ENCODE measurements at regions not wholly inside any gene's neighbourhood (a gene's known extent, or its start where the extent isn't known, plus 50 kb on each side); places are given as distances from the start of the nearest gene placed in this dataset.
"Not testable (repeated sequence)": the region's sequence is repeated elsewhere in the genome, so short reads cannot be mapped to it uniquely, and the experiment has no call there.

DNA sequence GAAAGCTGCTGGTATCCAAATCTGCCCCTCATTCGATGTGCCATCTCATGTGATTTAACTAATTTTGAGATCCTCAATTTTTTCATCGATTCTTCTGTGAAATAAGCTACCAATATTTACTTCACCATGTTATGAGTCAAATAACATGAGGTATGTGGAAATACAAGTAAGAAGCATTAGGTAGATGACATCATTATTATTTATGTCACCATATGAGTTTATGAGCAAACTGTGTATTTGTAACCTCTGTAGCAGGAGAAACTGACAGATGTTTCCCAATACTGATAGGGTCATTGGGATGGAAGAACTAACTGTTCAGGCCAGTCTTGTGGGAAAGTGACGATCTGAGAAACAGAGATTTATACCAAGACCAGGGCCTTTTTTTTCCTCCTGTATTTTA, 229.4 kb upstream of the GOT2 start:
- no peak for DNase-seq

- DNase-seq: no peak
Measured at GRCh38 chr16:58962811-58963210, 228.7 kb upstream of the GOT2 start.

DNA sequence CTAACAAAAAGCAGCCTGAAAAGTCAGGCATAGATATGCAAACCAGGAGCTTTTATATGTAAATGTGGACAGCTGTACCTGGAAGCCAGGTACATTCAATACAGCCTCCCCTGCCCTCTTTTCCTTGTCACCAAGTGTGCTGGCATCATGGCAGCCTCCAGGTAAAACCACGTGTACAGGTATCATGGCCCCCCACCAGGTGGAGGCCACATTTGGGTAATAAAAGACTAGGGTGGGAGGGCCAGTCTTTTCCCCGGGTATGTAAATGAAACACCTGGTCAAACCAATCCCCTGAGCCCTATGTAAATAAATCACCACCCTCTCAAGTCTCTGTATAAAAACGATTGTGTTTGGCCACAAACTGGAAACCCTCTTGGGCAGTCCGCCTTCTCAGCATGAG, 226.4 kb upstream of the GOT2 start:
- no peak for DNase-seq

- no peak for DNase-seq
Measured at GRCh38 chr16:58960034-58960433, 225.9 kb upstream of the GOT2 start.

DNA sequence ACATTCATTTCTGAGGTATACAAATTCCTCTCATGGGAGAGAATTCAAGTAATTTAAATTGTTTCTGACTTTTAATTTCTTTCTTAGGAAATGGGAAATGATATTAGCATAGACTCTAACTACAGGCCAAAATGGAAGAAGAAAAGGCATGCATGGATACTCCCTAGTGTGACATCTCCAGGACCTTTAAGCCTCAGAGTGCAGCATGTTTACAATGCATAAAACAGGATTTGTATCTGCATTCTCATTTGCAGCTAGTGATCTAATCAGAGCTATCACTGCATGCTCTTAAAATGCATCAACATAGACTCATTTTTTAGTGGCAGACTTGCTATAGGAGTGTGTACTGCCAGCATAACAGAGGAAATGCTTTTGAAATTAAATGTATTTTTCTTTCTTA, 224.6 kb upstream of the GOT2 start:
- no peak for DNase-seq

DNA sequence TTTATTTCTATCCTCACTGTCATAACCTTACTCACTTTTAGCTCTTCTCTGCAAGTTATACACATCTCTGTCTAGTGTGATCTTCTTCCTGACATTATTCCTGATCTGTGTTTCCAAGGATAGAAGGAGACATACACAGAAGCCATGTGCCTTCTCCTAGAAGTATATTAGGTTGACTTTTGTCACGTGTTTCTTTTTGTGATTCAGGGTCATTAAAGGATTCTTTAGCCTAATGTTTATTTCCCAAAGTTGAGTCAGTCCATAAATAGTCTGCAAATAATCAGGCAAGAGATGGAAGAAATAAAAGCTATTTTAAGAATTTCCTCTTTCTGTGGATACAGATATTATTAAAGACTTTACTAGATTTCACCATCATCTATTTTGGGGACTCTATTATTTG, 214.1 kb upstream of the GOT2 start:
- no peak for DNase-seq

DNA sequence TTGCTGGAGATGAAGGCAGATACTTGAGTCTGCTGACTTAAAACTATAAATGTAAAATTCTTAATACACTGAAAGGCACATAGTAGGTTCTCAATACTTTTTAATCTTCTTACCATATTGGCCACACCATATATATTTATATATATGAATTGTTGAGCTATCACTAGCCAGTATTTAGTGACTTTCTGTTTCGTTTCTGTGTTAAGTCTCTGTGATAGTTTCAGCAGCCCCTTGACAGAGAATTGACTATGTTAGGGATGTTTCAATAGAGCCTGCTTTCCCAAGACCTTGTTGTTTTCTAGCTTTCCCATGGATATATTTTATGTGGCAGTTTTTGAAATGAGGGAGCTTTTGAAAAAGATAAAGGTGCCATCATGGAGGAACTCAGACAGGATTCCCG, 206.5 kb upstream of the GOT2 start:
- no peak for DNase-seq

GRCh38 chr16:58938811-58939210, 204.7 kb upstream of the GOT2 start:
- DNase-seq: no peak

DNA sequence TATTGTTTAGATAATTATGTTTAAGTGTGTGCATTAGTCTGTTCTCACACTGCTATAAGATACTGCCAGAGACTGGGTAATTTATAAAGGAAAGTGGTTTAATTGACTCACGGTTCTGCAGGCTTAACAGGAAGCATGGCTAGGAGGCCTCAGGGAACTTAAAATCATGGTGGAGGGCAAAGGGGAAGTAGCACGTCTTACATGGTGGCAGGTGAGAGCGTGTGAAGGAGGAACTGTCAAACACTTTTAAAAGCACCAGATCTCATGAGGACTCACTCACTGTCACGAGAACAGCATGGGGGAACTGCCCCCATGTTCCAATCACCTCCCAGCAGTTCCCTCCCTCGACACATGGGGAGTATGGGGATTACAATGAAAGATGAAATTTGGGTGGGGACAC, 203.5 kb upstream of the GOT2 start:
- DNase-seq: no peak

DNA sequence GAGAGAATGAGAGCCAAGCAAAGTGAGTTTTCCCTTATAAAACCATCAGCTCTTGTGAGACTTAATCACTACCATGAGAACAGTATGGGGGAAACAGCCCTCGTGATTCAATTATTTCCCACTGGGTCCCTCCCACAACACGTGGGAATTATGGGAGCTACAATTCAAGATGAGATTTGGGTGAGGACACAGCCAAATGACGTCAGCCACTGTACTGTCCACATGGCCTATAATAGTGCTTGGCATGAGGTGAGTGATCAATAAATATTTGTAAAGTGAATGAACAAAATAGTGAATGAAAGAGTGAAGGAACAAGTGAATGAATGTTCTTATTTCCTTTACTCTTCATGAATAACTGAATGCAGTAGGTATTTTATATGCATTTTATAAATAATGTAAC, 199.1 kb upstream of the GOT2 start:
- no peak for DNase-seq

- DNase-seq: no peak
Measured at GRCh38 chr16:58931436-58931835, 197.3 kb upstream of the GOT2 start.

GRCh38 chr16:58923094-58923493, 189.0 kb upstream of the GOT2 start:
- DNase-seq: no peak

DNA sequence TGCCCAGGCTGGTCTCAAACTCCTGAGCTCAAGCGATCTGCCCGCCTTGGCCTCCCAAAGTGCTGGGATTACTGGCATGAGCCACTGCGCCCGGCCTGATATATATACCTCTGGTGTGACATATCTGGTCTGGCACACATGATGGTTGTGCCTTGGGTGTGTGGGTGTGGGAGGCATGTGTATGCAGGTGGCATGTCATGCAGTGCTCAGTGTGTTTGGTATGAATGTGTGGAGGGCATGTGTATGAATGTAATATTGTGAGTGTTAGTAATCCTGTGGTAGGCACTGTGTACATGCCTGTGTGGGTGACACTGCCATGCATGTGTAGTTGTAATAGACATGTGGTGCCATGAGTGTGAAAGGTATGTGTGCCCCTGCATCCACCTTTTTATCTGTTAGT, 179.3 kb upstream of the GOT2 start:
- no peak for DNase-seq

GRCh38 chr16:58912571-58912970, 178.5 kb upstream of the GOT2 start:
- DNase-seq: no peak

DNA sequence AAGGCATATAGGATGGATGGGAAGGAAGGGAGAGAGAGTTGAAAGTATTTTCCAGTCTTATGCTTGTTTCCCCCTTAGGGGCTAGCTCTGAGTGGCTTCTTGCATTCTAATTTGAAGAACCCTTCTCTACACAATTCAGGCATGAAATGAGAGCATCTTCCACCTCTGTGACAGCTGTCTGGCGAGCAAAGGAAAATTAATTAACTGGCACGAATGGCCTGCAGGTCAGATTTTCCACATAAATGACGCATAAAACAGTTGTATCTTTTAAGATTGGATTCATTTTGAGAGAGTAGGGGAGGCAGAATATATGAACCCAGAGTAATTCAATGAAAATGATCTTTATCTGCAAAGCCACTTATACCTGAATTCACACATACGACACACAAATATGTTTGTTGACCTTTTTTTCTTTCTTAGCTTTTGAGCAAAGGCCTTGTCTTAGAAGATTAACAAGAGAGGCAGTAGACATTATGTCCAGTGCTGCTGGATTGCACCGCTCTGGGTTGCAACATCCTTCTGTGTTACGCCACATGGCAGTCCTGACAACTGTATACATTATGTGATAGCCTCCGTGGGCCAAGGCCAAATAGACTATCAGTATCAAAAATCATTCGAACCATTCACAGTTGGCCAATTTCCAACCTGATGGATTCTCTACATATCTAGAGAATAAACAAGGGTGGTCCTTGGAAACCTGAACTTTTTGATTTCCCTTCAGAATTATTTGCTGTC, 173.0 kb upstream of the GOT2 start:
- DNase-seq: no peak

DNA sequence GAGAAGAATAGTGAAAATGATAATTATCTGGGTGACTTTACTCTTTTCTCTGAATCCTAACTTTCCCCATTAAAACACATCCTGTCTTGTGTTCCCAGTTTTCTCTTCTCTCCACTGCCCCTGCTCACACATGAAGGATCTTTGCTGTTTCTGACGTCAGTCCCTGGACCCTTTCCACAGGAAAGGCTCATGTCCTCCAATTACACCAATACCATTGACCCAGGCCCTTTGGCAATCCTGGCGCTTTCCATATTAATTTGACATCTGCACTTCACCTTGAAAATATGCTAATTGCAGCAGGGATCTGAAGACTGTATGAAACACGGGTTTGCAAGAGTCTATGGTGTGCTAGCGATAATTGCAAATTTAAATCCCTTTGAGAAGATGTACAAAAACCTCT, 170.2 kb upstream of the GOT2 start:
- no peak for DNase-seq

DNA sequence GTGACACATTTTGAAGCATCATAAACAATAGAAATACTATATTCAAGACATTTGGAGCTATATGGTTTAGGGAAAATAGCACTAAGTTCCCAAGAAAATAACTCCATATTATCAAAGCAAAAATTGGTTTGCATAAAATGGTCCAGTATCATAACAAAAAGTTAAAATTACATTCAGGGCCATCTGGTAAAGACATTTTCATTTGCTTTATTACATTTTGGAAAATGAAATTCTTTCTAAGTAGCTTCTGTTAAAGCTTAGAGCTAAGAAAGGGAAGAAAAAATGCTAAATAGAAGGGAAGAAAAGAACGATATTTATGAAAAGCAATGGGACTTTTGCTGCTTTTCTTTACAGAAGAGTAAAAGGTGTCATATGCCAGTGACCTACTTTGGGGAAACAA, 155.4 kb upstream of the GOT2 start:
- DNase-seq: no peak

DNA sequence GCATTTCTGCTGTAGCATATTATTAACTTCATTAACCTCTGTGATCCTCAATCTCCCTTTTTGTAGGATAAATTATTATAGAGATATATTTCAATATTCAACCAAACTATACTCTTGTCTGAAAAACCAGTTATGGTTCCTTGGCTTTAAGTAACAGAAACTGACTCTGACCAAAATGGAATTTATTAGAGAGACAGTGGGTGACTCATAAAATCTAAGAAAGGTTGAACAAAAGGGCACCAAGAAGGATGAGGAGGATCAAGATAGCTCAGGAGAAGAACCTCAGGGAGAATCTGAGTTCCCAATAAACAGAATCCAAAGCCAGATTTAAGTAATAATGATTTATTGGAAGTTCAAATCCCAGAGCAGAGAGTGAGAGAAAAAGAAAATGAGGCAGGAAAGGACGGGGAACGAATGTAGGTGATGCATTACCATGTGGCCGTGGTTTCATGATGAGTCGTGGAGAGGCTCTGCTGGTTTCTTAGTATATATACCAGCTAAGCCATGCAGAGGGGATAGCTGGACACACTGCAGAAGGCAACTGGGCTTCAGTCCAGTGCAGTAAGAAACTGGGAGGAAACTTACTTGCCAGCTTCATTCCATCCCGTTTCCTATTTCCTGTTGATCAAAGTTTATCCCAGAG, 151.5 kb upstream of the GOT2 start:
- no peak for DNase-seq

- no peak for DNase-seq
Measured at GRCh38 chr16:58884141-58884540, 150.0 kb upstream of the GOT2 start.

GRCh38 chr16:58883131-58883530, 149.0 kb upstream of the GOT2 start:
- no peak for DNase-seq

- DNase-seq: no peak
Measured at GRCh38 chr16:58882292-58882691, 148.2 kb upstream of the GOT2 start.

DNA sequence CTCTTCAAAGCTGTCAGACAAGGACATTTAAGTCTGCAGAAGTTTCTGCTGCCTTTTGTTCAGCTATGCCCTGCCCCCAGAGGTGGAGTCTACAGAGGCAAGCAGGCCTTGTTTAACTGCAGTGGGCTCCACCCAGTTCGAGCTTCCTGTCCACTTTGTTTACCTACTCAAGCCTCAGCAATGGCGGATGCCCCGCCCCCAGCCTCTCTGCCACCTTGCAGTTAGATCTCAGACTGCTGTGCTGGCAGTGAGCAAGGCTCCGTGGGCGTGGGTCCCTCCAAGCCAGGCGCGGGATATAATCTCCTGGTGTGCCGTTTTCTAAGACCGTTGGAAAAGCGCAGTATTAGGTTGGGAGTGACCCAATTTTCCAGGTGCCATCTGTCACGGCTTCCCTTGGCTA, 144.5 kb upstream of the GOT2 start:
- DNase-seq: not testable (repeated sequence)

GRCh38 chr16:58866935-58867334, 132.8 kb upstream of the GOT2 start:
- DNase-seq: no peak

DNA sequence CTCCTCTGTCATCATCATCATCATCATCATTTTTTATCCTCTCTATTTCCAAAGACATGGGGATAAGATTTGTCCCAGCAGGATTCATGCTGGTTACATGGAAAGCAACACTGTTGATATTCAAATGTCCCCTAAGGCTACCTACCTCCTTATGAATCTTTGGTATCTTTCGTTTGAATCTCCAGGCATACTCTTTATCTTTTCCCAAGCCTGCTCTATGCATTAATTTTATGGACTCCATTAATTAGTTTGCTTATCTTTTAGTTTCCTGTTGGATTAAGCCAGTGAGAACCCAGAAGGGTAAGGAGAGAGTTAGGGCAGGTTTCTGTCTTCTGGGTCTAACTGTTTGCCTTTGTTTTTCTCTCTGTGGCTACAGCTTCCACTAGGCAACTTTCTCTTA, 129.6 kb upstream of the GOT2 start:
- no peak for DNase-seq

DNA sequence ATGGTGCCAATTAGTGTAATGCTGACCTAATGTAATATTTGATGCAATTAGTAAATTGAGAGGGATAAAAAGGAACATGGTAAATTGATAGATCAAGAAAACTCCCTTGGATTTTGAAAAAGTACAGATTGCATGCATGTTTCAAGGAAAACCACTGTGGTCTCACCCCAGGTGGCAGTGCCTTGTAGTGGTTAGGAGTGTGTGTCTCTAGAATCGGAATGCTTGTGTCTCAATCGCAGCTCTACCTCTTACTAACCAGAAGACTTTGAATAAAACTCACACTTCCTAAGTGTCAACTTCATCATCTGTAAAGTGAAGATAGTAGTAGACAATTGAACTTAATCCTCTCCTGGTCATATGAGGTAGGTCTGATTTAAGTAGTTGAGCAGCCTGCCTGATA, 128.9 kb upstream of the GOT2 start:
- no peak for DNase-seq

All from islet precursor cell (in vitro differentiated cells).